ENCODE measurements at regions not wholly inside any gene's neighbourhood (a gene's known extent, or its start where the extent isn't known, plus 50 kb on each side); places are given as distances from the start of the nearest gene placed in this dataset.

DNA sequence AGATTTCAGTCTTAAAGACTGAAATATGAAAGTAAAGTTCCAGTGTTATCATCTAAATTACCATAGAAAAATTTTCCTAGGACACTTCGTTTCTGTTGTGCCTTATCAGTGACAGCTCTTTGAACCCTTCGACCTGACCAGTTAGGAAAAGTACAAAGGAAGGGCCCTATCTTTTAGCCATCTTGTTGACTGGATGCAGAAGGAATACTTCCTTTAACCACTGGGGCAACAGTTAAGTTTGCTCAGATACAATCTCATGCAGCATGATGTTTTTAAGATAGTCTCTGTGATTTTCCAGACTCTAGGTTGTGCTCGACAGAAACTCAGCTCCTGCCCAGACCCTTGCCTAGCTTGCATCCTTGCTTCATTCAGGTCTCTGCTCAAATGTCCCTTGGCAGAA, 210.5 kb upstream of the RPS6KA3 start:
- no peak for DNase-seq (ENCODE audit: low read depth)

DNA sequence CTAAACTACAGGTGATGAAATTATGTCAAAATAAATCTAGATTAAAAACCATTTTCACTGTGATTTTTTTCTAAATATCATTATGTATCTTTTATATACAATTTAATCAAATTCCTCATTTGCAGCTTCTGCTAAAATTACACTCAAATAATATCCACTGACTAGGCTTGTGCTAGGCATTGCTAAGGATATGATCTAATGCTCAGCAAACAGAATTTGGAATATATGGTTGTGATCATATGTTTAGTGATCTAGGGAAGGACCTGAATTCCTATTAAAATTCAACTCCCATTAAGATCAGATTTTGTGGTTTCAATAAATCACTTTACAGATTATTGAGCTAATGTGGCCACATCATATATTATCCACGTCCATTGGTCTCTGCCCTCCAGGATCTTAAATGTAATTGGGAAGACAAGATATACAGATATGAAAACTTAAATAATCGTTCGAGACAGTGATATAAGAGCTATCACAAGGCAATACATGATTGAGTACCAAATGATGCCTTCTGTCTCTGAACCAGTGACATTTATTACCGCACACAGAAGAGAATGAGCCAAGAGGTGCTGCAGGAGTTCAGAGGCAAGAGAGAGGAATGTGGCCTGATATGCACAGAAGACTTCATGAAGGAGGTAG, 206.0 kb upstream of the RPS6KA3 start:
- no peak for DNase-seq (ENCODE audit: low read depth)

DNA sequence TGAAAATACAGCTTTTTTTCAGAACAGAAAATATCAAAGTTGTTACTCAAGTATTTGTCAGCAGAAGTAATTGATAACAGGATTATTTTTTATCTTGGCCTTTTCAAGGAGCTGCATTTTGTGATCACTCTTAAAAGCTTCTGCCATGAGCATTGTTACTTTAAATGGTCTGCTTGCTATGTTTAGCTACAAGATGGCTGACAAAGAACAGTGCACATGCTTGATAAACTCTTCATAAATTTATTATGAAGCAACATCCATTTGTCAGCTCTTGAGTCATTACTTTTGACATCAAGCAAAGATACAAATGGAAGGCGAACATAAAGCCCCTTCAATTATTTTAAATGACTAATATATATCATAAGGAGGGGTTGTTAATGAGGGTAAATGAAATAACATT, 205.4 kb upstream of the RPS6KA3 start:
- no peak for DNase-seq (ENCODE audit: low read depth)

DNA sequence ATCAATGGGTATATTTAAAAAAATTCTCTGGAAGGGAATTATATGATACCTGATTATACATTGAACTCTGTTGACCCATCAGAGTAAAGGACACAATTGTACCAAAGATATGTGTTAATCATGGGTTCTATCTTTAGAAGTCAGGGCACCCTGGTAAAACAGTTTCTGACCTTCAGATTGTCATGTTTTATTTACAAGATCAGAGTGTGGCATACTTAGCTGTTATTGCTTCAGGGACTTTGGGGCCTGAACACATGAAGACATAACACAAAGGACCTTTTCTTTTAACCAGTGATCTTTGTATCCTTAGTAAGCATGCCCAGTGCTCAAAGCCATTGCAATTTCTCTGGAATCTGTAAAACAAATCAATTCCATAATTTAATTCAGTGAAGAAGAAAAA, 204.8 kb upstream of the RPS6KA3 start:
- DNase-seq (ENCODE audit: low read depth) = no peak

DNA sequence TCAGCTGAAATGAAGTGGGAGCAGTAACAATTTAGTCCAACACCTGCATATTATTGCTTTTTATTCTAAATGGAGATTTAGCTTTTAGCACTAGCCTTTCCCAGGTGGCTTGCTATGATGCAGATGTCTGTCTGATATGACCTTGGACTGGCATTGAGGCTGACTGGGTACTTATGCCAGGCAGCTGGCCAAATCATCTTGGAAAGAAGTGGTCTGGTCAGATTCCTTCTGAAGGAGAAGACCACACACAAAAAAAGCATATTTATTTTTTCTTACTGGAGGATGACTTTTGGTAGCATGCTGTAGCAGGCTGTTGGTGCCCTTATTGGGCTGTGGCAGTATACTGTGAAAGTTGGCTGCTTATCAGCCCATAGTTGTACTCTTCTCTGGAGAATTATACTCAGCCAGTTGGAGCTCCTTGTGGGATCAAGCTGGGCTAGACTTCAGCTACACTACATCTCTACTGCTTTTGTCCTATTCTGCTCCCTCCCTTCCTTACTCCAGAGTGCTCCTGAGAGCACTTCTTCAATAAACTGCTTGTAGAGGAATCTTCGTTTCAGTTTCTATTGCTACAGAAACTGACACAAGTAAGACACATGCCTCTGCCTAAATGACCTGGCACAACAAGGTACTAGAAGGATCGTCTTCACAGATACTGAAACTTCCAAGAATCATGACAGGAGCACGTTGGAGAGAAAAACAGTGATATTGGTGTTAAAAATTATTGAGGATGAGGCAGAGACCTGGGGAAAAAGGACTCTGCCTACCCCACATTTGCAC, 196.8 kb upstream of the RPS6KA3 start:
- DNase-seq (ENCODE audit: low read depth) = no peak

DNA sequence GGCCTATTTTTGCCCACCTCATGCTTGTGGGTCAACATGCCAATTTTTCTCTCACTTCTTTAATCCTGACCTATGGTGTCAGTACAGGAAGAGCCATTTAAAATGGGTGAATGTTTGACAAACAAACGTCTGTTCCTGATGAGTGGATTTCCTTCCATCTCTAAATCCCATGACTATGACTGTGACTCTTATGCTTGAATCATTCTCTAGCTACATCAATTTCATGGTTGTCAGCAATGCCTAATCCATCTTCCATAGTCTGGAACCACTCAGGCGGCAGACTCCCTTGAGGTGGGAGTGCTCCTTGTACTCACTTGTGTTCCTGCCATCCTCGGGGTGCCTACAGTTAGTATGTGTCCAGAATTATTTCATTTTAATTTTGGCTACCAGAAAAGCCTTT, 194.9 kb upstream of the RPS6KA3 start:
- DNase-seq (ENCODE audit: low read depth) = no peak

DNA sequence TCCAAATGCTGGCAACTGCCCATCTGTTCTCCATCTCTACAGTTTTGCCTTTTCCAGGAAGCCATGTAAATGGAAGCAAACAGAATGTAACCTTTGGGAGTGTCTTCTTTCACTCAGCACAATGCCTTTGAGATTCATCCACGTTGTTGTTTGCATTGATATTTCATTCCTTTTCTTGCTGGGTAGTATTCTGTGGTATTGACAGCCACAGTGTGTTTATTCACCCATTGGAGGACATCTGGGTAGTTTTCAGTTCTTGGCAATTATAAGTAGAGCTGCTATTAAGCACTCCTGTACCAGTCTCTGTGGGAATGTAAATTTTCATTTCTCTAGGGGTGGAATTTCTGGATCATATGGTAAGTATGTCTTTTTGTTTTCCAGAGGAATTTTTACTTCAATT, 194.3 kb upstream of the RPS6KA3 start:
- DNase-seq (ENCODE audit: low read depth) = no peak

DNA sequence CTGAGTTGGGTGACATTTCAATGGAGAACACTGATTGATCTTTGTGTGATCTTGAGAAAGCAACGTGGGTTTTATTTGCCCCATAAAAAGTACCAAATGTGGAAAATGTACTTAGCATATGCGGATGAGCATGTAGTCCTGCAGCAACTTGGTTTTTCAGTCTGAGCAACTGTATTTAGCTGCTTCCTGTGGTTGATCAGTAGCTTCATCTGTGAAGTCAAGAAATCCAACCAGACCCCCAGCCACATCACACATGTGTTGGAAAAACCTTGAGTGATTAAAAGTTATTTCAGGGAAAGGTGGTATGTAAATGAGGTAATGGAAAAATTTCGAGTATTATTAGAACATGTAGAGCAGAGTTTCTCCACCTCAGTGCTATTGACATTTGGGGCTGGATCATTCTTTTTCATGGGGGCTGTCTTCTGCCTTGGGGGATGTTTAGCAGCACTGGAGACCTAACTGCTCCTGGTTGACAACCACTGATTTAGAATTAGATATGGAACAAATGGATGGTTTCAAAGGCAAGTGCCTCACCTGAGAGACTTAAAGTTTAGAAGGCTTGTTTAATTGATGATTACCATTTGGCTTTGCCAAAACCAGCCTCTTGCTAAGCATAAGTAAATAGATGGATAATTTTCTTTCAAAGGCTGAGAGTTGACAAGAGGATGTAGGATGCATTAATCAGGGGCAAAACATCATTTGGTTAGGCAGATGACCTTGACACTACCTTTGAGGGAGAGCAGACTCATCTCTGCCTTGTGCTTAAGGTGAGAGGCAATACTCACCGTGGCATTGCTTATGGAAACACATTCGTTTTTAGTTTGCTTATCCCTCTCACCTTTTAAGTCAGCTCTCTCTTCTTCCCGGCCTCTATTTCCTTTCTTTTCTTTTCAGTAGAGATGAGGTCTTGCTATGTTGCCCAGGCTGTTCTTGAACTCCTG, 193.0 kb upstream of the RPS6KA3 start:
- DNase-seq (ENCODE audit: low read depth) = no peak

DNA sequence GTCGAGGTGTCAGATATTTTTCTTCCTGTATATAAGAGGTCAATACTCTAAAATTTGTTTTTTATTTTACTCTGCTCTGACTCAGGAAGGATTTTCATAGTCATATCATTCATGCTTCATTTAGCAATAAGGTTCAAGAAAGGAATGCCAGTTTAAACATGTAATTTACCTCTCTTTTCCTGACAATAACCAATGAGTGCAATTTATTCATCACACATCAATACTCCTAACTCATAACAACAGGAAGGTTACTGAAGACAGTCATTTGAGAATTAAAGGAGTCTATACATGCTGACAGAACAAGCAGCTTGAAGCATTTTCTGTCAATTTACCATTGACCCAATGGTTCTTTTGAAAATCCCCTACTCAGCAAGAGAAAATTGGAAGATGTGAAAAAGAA, 190.3 kb upstream of the RPS6KA3 start:
- no peak for DNase-seq (ENCODE audit: low read depth)

DNA sequence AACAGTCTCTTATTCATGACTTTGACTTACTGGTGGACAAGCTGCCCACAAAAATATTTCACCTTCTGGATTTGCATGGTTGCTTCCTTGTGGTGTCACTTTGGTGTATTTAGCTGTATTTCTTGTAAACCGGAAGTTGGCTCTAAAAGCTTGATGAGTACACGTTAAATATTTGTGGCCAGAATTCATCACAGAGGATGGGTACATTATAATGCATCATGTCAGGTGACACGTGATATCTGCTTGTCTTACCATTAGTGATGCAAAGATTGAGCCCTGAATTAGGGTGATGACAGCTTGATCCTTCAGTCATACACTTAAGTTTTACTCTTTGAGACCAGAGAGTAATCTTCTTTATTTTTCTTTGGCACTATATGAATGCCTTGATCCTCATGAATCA, 188.3 kb upstream of the RPS6KA3 start:
- no peak for DNase-seq (ENCODE audit: low read depth)

DNA sequence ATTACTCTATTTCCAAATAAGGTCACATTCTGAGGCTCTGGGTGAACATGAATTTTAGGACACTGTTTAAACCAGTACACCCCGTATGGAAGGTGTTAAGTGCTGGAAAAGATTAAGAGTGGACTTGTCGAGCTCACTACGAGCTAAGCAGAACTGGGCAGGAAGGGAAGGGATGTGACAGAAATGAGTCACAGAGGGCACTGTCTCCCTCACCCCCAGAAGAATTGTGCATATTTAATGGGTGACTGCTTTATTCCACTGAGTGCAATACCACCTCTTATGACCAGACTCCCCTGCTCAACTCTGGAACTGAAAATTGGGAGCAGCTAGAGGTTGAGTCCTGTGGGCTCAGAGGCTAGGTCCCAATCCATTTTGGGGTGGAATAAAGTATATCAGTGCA, 187.4 kb upstream of the RPS6KA3 start:
- no peak for DNase-seq (ENCODE audit: low read depth)

DNA sequence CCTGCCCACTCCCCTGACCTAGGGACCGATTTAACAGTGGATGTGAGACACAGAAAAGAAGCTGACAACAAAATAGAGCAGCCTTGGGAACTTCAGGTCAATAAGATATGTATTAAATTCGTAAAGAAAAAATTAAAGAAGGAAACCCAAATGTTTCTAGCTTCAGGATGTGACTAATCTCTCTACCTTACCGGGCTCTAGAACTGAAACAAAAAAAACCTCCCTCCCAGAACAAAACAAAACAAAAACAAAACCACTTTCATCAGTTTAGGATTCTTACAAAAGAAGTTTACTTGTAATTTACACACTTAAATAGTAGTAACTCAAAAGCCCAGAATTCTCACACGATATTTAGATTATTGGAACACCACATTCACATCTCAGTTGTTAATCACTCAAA, 185.8 kb upstream of the RPS6KA3 start:
- no peak for DNase-seq (ENCODE audit: low read depth)

DNA sequence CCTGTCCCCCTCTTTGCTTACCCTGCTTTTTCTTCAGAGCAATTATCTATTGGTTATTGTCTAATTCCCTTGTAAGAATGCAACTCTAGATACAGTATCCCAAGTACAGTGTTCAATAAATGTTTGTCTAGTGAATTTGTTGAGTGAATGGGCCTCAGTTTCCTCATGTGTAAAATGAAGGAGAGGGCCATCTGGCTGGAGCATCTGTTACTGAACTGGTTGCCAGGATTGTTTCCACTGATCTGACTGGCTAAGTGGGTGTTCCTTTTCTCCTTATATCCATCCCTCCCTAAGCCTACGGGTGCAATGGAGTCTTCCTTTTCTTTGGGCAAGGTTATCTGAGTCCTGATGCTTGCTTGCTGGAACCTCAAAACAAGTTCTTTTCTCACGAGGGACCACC, 185.2 kb upstream of the RPS6KA3 start:
- no peak for DNase-seq (ENCODE audit: low read depth)

DNA sequence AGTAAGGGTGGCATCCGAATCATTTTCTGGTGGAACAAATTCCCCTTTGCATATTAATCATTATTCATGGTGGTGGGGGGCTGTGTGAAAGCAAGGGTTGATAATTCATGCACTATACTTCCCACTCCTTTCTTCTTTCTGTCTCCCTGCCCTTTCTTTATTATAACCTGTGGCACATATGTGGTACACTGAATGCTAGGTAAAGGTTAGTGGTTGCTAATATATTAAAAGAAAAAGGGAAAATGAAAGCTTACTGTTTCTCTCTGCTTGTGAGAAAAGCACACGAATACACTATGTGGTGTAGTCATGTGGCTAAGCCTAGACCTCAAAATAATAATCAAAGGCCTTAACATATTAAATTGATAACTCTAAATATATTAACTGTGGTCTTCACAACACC, 178.4 kb upstream of the RPS6KA3 start:
- no peak for DNase-seq (ENCODE audit: low read depth)

DNA sequence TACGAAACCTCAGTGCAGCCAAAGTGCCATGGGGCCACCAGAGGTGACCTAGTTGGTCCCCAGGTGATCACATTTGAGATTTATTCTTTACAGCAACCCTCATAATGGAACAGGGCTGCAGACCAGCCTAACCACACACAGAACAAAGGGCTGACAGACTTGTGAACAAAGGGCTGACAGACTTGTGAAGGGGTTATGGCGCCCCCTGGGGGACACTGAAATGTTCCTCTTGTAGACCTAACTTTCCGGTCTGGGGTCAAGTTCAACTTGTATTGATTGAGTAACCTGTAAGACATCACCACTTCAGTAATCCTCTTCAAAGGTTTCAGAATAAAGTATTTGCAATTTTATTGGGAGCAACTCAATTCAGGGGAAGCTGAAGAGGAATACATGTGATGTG, 175.9 kb upstream of the RPS6KA3 start:
- DNase-seq (ENCODE audit: low read depth) = no peak

DNA sequence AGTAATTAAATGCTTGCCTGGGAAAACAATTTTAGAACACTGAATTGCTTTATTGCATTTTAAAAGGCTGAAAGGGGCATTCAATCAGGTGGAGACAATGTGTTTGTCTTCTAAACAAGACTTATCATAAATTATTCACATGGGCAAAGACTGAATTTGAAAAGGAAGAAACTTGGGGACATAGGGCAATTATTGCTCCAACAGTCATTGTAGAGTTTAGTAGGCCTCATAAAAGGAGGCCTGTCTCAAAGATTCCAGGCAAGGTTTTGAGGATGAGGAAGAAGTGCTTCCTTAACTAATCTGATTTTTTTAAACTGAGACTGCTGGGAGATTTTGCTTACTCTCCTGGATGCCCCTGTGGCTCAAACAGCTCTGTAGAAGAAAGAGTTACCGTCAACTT, 174.4 kb upstream of the RPS6KA3 start:
- DNase-seq (ENCODE audit: low read depth) = no peak

DNA sequence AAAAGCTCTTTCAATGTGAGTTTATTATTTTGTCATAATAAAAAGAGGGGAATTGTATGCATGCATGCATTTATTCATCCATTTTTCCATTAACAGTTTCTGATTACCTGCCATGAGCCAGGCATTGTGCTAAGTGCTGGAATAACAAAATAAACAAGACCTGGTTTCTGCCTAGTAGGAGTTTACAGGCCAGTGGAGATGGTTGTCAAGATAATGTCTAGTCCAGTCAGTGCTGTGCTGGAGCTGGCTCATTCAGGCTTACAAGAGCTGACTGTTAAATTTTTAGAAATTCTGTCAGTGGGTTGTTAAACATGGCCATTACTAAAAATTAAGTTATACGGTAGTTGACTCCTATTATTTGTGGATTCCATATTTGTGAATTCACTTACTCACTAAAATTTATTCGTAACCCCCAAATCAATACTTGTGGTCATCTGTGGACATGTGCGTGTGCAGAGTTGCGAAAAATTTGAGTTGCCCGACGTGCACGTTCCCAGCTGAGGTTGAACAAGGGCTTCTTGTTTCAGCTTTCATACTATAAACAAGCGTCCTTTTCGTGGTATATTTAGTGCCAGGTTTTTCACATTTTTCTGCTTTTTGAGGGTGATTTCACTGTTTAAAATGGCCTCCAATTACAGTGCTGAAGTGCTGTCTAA, 172.3 kb upstream of the RPS6KA3 start:
- no peak for DNase-seq (ENCODE audit: low read depth)

DNA sequence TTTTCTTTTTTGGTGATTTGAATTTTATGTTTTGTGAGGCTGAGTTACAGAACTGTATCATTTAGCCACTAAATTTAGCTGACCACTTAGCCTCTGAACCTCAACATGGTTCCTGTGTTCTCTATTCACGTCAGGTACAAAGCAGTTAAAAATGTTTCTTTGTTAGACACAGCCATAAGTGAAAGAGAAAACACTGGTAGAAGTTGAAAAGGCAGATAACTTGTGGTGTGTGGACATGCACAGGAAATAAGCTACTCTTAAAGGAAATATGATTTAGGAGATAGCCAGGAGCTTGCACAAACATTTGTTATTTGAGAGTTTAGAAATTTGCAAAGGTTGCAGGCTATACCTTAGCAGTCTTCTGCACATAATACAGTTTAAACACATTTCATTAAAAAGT, 171.0 kb upstream of the RPS6KA3 start:
- no peak for DNase-seq (ENCODE audit: low read depth)

DNA sequence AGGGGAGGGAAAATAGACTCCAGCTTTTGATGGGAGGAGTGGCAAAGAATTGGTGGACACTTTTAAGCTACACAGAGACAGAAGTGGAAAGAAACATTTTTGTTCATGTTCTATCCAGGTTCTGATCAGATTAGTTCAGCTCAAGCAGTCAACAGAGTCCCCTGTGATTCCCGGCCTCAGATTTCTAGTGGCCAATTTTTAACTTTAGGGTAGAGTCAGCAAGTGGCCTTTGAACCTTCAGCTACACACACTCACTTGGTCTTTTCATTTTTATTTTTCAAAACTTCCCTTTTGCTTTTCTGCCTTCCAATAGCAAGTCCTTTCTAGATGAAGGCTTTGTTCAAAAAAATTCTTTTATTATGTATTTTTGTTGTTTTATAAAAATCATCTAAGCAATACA, 169.2 kb upstream of the RPS6KA3 start:
- DNase-seq (ENCODE audit: low read depth) = no peak

DNA sequence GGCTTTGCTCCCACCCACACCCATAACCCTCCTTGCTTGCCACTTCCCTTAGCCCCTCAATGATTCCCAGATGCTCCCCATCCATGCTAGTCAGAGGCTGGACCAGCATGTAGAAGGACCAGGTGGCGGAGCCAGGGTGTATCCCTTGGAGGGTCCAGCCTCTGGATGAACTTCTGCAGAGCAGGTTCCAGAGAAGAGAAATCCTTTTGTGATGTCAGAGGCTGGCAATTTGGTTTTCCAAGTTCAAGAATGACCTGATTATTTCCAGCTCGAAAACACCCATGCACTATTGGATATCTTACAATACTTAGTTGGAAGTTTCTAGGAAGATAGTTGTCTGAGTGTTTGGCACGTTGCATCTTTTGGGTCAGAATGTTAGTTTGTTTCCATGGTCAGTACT, 168.3 kb upstream of the RPS6KA3 start:
- no peak for DNase-seq (ENCODE audit: low read depth)

DNA sequence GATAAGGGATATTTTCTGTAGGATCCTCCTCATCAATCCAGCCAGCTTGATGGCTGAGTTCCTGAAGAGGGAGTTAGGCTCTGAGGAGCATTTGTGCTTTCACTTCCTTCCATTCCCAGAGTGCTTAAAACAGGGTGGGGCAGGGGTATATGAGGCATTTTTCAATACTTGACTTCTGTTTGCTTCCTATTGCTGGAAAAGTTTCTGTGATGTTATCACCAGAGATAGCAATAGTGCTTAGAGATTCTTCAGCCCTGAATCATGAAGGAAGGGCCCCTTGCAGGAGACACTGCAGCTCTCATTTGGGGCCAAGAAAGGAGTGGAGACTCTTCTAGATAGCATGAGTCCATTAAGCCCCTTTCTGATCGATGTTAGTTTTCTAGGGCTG, 166.7 kb upstream of the RPS6KA3 start:
- DNase-seq (ENCODE audit: low read depth) = no peak

DNA sequence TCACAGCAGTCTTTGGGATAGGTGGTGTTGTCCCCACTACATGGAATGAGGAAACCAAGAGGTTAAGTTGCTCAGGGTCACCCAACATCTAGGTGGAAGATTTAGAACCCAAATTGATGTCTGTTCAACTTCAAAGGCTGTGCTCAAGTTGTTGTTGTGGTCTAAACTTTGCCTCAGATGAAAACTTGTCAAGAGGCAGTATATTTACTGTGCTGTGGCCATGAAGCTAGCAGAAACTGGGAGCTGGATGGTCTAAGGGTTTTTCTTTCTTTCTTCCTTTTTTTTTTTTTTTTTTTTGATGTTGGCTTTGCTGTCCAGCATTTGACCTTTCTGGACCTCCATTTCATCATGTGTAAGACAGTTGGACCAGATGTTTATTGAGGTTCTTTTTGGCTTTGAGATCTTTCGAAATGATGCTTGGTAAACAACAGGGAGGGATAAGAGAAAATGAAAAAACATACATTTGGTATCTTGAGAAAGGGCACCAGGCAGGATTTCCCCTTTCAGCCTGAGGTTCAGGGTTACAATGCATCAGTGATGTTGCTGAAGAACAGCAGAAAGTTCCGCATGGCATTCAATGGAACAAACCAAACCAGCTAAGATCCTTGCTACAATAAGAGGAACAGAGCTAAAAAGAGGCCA, 166.2 kb upstream of the RPS6KA3 start:
- DNase-seq (ENCODE audit: low read depth) = no peak

Data from HS-27A (cell line).